Panc1 (cell line): ENCODE measurements at regions not wholly inside any gene's neighbourhood (a gene's known extent, or its start where the extent isn't known, plus 50 kb on each side); places are given as distances from the start of the nearest gene placed in this dataset.

Source experiments
- ATAC-seq: fragments of 200-7000 bp; cut with Tn5 transposase; 2 replicates; pipeline ENCODE4 v1.9.1; 2020; ENCODE audit warnings: mild to moderate bottlenecking, moderate library complexity
- BruUV-seq: library from RNA; stranded (reverse); fragments of 400-500 nt; replicated peaks from 2 replicates; lab custom pipeline; 2021; lab: Mats Ljungman, UMichigan
- CTCF ChIA-PET: fragments of 300-600 bp; sonication (Branson Sonifier 250); formaldehyde crosslinking; loops from one replicate; lab custom pipeline; 2022; ENCODE audit warnings: antibody characterized with exemption; lab: Charles Lee
- POLR2A ChIA-PET: fragments of 300-600 bp; sonication (Branson Sonifier 250); formaldehyde crosslinking; loops from one replicate; lab custom pipeline; 2022; ENCODE audit warnings: antibody characterized with exemption; lab: Charles Lee
- DNase-seq: peaks from one replicate; pipeline ENCODE4 v3.0.0-alpha.2; 2010; ENCODE audit warnings: low read depth, low spot score
- H3K27ac ChIP-seq: 2 replicates; pipeline ENCODE4 v1.5.1; 2011; ENCODE audit warnings: mild to moderate bottlenecking, low read length, inconsistent platforms
- H3K27me3 ChIP-seq: fragments of 200-500 bp; sonication (Bioruptor generic); 2 replicates; pipeline ENCODE4 v1.6.0; 2014; ENCODE audit warnings: low read length, inconsistent platforms; ENCODE audit not compliant: control insufficient read depth, insufficient read depth
- H3K36me3 ChIP-seq: fragments of 200-500 bp; sonication (Bioruptor generic); 2 replicates; pipeline ENCODE4 v1.5.1; 2014; ENCODE audit warnings: inconsistent platforms, mild to moderate bottlenecking, low read length, moderate library complexity; ENCODE audit not compliant: control insufficient read depth, insufficient read depth
- H3K4me1 ChIP-seq: 2 replicates; pipeline ENCODE4 v1.5.1; 2011; ENCODE audit warnings: inconsistent platforms, mild to moderate bottlenecking, low read length, moderate library complexity; ENCODE audit not compliant: control insufficient read depth, insufficient read depth
- H3K4me3 ChIP-seq, 2 experiments: 2 replicates each; pipeline ENCODE4 v1.5.1; 2011 to 2012; ENCODE audit warnings: low read depth in 2 of 2, low read length in 2 of 2, mild to moderate bottlenecking in 2 of 2, inconsistent platforms in 1 of 2, moderate library complexity in 1 of 2
- H3K9me3 ChIP-seq: fragments of 200-500 bp; sonication (Bioruptor generic); 2 replicates; pipeline ENCODE4 v1.5.1; 2014; ENCODE audit warnings: low read depth, mild to moderate bottlenecking, inconsistent platforms, low read length, moderate library complexity; ENCODE audit not compliant: control insufficient read depth, insufficient read depth
- POLR2AphosphoS5 ChIP-seq: IDR thresholded peaks from 2 replicates; pipeline ENCODE4 v1.6.1; 2012; ENCODE audit warnings: mild to moderate bottlenecking, low read depth, low read length, moderate library complexity
- SIN3A ChIP-seq: IDR thresholded peaks from 2 replicates; pipeline ENCODE4 v1.6.1; 2012; ENCODE audit warnings: low read depth, mild to moderate bottlenecking, low read length, moderate library complexity, borderline replicate concordance; ENCODE audit not compliant: insufficient read depth
- TCF7L2 ChIP-seq: IDR thresholded peaks from 2 replicates; pipeline ENCODE4 v1.6.1; 2011; ENCODE audit warnings: mild to moderate bottlenecking, low read depth, low read length, inconsistent platforms
- in situ Hi-C: cut with HindIII; loops from 2 replicates; pipeline ENCODE4 v1.10.0; 2016; ENCODE audit warnings: low sequenced_read_pairs, low pct_unique_long_range_greater_than_20kb
- intact Hi-C: fragments of 100-400 bp; cut with micrococcal nuclease; formaldehyde crosslinking; loops from one replicate; pipeline ENCODE4 v1.10.0; 2022; ENCODE audit not compliant: unreplicated experiment
- TF ChIP-seq, protein P1 (sequence below), 2 experiments: IDR thresholded peaks; 2 replicates each; pipeline ENCODE4 v1.6.1; 2011 to 2012; ENCODE audit warnings: low read depth in 2 of 2, control low read depth in 1 of 2, low read length in 1 of 2, mild to moderate bottlenecking in 1 of 2, moderate library complexity in 1 of 2; ENCODE audit not compliant: insufficient read depth in 1 of 2
- TF ChIP-seq, protein P2 (sequence below): fragments of 450-650 bp; IDR thresholded peaks from 2 replicates; pipeline ENCODE4 v1.5.1; 2017; ENCODE audit warnings: mild to moderate bottlenecking

DNA sequence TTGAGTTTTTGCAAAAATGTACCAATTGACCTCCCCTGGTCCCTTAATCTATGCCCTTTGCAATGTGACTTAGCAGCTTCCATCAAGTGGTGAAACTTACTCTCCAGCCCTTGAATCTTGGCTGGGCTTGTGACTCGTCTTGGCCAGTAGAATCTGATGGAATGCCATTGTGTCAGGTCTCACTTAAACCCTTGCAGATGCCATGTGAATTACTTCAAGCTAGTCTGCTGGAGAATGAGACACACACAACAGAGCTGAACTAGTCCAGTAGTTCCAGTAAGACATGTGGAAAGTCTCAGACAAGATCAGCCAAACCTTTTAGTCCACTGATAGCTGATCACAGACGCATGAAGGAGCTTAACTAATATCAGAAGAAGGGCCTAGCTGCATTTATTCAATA lies 567.8 kb upstream of the CPEB2 start:
- Histone ChIP-seq H3K4me3 (no peak overlapping the region), H3K27ac (no peak overlapping the region), H3K36me3 (no peaks in the 10 kb centered on the region), H3K9me3 (no peaks in the 10 kb centered on the region), H3K27me3 (no peaks in the 10 kb centered on the region), H3K4me1 (no peaks in the 10 kb centered on the region)
- in situ Hi-C loops (no loop called here), intact Hi-C loops (no loop called here)
- TF ChIP-seq POLR2AphosphoS5, result no peak
- TF ChIP-seq, protein P1, sequence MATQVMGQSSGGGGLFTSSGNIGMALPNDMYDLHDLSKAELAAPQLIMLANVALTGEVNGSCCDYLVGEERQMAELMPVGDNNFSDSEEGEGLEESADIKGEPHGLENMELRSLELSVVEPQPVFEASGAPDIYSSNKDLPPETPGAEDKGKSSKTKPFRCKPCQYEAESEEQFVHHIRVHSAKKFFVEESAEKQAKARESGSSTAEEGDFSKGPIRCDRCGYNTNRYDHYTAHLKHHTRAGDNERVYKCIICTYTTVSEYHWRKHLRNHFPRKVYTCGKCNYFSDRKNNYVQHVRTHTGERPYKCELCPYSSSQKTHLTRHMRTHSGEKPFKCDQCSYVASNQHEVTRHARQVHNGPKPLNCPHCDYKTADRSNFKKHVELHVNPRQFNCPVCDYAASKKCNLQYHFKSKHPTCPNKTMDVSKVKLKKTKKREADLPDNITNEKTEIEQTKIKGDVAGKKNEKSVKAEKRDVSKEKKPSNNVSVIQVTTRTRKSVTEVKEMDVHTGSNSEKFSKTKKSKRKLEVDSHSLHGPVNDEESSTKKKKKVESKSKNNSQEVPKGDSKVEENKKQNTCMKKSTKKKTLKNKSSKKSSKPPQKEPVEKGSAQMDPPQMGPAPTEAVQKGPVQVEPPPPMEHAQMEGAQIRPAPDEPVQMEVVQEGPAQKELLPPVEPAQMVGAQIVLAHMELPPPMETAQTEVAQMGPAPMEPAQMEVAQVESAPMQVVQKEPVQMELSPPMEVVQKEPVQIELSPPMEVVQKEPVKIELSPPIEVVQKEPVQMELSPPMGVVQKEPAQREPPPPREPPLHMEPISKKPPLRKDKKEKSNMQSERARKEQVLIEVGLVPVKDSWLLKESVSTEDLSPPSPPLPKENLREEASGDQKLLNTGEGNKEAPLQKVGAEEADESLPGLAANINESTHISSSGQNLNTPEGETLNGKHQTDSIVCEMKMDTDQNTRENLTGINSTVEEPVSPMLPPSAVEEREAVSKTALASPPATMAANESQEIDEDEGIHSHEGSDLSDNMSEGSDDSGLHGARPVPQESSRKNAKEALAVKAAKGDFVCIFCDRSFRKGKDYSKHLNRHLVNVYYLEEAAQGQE (IDR thresholded peaks at IDR 0.05; ENCODE audit: insufficient read depth in 1 of 2, low read depth in 2 of 2, low read length in 1 of 2), result no peak
- no peak for TF ChIP-seq TCF7L2
- TF ChIP-seq, protein P2, sequence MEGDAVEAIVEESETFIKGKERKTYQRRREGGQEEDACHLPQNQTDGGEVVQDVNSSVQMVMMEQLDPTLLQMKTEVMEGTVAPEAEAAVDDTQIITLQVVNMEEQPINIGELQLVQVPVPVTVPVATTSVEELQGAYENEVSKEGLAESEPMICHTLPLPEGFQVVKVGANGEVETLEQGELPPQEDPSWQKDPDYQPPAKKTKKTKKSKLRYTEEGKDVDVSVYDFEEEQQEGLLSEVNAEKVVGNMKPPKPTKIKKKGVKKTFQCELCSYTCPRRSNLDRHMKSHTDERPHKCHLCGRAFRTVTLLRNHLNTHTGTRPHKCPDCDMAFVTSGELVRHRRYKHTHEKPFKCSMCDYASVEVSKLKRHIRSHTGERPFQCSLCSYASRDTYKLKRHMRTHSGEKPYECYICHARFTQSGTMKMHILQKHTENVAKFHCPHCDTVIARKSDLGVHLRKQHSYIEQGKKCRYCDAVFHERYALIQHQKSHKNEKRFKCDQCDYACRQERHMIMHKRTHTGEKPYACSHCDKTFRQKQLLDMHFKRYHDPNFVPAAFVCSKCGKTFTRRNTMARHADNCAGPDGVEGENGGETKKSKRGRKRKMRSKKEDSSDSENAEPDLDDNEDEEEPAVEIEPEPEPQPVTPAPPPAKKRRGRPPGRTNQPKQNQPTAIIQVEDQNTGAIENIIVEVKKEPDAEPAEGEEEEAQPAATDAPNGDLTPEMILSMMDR, result no peak
- no peak for TF ChIP-seq SIN3A
- CTCF ChIA-PET, result no interaction called here
- POLR2A ChIA-PET, result no interaction called here
- BruUV-seq, result no TSS peak
- DNase-seq (no peak), ATAC-seq (no peak)

DNA sequence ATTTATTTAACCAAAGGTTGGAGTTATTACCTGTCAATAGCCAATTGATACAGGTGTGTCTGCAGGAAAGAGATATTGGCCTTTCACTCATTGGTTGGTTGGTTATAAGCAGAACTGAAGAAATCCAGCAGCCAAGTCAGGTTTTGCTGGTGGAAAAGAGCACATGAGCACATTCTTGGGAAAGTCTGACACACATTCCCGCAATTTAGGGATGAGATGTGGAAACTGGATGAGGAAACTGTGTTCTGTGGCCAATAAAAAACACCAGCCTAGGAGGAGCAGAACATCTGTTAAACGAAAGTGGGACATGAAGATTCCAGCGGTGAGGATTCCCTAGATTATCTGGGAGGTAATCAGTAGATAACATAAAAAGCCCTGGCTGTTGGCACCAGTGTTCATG lies 567.4 kb upstream of the CPEB2 start:
- Histone ChIP-seq H3K4me1 (no peaks in the 10 kb centered on the region), H3K27me3 (no peaks in the 10 kb centered on the region), H3K9me3 (no peaks in the 10 kb centered on the region), H3K4me3 (no peak overlapping the region), H3K36me3 (no peaks in the 10 kb centered on the region), H3K27ac (no peak overlapping the region)
- BruUV-seq, result no TSS peak
- ChIA-PET POLR2A (no interaction called here), CTCF (no interaction called here)
- DNase-seq (no peak), ATAC-seq (no peak)
- intact Hi-C loops, result no loop called here
- in situ Hi-C loops, result no loop called here
- no peak for TF ChIP-seq POLR2AphosphoS5
- no peak for TF ChIP-seq SIN3A
- TF ChIP-seq, protein P2, result no peak
- TF ChIP-seq, protein P1 (IDR thresholded peaks at IDR 0.05; ENCODE audit: insufficient read depth in 1 of 2, low read depth in 2 of 2, low read length in 1 of 2), result no peak
- no peak for TF ChIP-seq TCF7L2
